ENCODE measurements at regions not wholly inside any gene's neighbourhood (a gene's known extent, or its start where the extent isn't known, plus 50 kb on each side); places are given as distances from the start of the nearest gene placed in this dataset.

- TF ChIP-seq POLR2A (IDR thresholded peaks at IDR 0.05), result no peak
- no peak for TF ChIP-seq CTCF (IDR thresholded peaks at IDR 0.05)
Observed at GRCh38 chr2:40752796-40753195, 300.9 kb upstream of the SLC8A1 start.

Measured in thyroid gland (tissue), 4 donors.